HL-60/S4 treated with phorbol 12-myristate 13-acetate at 8.2 ng/mL for 4 days and 3 days (cell line): ENCODE measurements at regions not wholly inside any gene's neighbourhood (a gene's known extent, or its start where the extent isn't known, plus 50 kb on each side); places are given as distances from the start of the nearest gene placed in this dataset.

Source experiments
- in situ Hi-C: fragments of 300-500 bp; cut with MboI; formaldehyde crosslinking; loops from 2 replicates; pipeline ENCODE4 v1.15.0; 2022; ENCODE audit warnings: low sequenced_read_pairs

- in situ Hi-C loops: no loop called here
These were observed 567.0 kb upstream of the MCTP2 start for GRCh38 chr15:93664213-93664956.

DNA sequence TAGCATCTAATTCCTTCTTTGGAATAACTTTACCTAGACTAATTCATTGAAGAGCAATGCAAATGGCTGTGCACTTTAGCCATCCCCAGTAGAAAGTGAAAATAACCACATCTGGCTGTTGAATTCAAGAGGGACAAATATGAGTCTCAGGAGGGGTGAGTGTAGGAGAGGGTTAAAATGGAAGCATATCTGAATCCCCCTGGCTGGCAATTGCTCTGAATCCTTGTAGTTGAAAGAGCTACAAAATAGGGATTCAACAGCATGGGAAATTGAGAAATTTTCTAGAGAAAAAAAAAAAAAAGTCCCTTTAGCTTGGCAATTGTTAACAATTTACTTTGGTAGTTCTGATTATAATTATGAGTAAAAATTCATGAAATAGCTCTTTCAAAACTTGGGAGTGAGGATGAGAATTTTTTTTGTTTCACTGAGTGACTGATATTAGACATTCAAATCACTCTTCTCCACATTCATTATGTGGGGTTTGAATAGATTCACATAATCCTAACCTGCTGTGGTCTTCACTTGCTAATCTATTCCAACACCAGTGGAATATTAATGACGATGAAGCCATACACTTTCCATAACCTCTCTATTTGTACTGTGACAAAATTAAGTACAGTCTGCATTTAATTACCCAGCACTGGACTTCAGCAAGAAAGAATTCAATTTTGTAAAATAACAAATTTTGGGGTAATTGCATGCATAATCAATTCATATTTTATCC is 569.0 kb upstream of the MCTP2 start:
- in situ Hi-C loops: no loop called here

DNA sequence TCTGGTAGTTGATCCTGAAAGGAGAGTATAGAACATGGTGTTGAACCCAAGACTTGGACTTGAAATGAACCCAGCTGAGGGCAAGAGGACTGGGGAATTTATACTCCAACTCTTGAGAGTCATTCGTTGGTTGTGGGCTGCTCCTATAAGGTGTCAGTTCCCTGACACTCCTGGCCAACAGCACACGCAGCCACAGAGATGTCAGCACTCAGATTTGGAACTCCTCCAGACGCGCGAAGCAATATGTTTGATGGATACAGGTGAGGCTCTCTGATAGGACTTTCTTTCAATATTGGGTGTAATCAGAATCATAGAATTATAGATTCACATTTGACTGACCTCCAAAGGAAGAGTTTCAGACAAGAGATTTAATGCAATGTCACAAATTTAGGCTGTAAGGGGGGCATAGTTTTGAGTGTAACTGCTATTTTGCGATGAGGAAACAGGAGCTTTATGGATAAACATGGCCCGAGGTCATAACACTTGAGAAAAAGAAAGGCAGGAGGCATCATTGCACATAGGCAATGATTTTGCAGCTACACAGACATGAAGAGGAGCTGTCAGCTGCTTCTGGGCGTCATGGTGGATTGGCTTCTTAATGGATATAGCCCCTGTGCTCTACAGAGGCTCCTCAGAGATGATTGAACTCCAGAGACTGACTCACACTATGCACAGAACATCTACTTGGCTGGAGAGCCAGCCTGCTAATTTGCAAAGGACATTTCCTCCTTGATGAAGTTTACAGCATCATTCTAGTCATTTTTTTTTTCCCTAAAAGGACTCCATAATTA is 569.2 kb upstream of the RGMA start:
- in situ Hi-C loops: no loop called here

DNA sequence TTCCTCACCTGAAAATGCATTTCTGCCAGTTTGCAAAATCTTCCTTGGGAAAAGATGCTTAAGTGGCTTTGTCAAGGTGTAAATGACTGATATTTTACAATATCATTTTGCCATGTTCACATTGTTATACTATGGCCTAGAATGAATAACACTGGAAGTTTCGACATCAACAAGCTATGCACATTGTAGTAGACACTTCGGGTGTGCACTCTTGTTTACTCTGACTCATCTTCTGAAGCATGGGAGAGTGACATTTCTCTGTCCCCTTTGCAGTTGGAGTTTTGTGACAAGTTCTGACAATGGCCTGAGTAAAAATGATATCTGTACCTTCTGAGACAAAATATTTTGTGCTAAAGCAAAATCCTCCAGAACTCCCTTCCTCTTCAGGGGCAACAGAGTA is 567.0 kb upstream of the RGMA start:
- in situ Hi-C loops: no loop called here

DNA sequence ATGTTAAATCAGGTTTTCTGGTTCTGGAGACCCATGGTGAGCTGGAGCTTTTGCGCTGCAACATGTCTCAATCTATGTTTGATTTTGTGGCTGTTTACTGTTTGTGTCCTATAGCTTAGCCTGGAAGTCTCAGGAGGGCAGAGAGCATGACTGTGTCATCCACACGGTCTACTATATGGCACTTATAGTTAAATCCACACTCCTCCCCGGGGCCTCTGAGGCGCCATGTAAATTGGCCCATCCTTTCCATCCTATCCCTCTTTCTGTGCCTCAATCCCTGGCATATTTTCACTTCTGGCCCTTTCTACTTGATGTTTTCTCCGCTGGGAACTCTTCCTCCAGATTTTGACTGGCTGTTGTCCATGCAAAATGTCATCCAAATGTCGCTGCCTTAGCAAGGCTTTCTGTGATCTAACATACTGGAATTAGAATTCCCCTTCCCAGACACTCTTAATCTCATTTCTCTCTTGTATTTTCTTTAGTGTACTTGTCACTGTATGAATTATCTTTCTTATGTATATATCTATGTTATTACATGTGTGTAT is 560.8 kb upstream of the RGMA start:
- in situ Hi-C loops: no loop called here

DNA sequence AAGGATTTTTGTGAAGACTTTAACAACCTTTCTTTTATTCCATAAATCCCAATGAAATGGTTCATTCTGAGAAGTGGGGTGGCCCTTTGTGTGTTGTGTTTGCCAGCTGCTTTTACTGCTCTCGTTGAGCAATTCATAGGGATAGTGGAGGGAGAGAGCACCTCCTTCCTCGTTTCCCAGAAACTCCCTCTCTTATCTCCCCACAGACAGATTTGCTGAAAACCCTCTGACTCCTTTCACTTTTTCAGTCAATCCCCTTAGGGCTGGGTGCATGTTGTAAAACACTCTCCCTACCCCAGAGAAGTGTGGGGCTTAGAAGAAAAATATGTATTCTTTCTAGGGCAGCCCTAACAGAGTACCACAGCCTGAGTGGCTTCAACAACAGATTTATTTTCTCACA is 557.2 kb upstream of the RGMA start:
- in situ Hi-C loops: no loop called here

DNA sequence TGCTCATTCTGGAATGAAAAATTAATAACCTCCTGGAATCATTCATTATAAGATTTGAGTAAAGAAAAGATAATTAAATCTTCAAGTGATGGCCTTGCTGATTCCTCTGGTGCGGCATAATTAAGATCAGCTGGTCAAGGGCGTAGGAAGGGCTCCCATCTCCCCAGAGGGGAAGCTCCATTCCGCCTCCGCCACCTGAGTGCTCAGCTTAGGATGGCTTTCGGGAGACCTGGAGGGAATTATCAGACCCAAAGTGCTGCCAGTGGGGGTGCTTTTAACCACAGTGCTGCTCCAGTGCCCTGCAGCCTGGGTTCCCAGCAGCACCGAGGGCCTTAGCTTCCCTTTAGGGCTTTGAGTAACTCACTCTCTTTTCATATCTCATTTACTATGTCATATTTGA is 556.6 kb upstream of the RGMA start:
- in situ Hi-C loops: no loop called here

DNA sequence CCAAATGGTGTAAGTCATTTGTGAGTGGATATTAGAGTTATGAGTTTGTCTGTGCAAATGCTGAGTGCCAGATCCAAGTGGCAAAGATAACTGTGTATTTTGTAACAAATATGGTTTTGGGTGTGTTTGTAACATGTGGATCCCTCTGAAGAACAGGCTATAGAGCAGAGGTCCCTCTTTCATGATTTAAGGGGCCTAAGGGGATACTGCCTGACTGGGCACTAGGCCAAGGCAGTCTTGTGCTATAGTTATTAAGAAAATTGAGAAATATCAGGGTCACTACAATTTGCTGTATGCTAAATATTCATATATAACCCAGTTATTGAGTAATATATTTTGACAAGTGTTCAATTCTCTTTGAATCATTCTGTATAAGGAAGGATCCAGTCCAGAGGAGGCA is 555.6 kb upstream of the RGMA start:
- in situ Hi-C loops: no loop called here

GRCh38 chr15:93640411-93640962 is 551.5 kb upstream of the RGMA start:
- in situ Hi-C loops: no loop called here

GRCh38 chr15:93631958-93632618 is 543.1 kb upstream of the RGMA start:
- in situ Hi-C loops: no loop called here

- in situ Hi-C loops: no loop called here
These were observed 530.6 kb upstream of the RGMA start for GRCh38 chr15:93619597-93619996.

- in situ Hi-C loops: no loop called here
These were observed 528.4 kb upstream of the RGMA start for GRCh38 chr15:93617443-93617842.

GRCh38 chr15:93614386-93615104 is 525.5 kb upstream of the RGMA start:
- in situ Hi-C loops: no loop called here

- in situ Hi-C loops: no loop called here
These were observed 524.4 kb upstream of the RGMA start for GRCh38 chr15:93613386-93613785.

DNA sequence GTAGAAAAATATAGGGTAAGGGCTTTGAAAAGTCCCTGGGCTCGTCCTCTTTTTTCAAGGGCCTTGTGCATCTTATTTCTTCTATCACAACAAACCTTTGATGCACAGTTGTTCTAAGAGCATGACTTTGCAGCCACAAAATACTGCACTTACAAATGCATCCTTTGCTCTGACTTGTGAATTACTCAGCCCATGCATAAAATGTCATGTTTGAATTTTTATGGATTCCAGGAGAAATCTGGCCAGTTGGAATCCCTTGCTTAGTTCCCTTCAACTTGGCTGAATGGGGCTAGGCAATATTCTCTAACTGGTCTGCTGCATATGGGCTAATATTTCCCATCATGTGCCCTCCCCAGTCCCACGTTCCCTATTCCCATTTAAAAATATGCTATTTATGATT is 523.9 kb upstream of the RGMA start:
- in situ Hi-C loops: no loop called here

DNA sequence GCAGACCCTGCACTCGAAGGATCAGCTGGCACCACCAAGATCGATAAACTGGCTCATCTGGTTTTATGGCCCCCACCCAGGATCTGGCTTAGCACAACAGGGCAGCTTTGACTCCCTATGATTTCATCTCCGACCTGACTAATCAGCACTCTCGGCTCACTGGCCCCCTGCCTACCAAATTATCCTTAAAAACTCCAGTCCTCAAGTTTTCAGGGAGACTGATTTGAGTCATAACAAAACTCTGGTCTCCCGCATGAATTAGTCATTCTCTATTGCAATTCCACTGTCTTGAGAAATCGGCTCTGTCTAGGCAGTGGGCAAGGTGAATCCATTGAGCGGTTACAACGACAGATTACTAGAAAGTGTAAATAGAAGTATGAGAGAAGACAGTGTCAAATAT is 521.9 kb upstream of the RGMA start:
- in situ Hi-C loops: no loop called here

DNA sequence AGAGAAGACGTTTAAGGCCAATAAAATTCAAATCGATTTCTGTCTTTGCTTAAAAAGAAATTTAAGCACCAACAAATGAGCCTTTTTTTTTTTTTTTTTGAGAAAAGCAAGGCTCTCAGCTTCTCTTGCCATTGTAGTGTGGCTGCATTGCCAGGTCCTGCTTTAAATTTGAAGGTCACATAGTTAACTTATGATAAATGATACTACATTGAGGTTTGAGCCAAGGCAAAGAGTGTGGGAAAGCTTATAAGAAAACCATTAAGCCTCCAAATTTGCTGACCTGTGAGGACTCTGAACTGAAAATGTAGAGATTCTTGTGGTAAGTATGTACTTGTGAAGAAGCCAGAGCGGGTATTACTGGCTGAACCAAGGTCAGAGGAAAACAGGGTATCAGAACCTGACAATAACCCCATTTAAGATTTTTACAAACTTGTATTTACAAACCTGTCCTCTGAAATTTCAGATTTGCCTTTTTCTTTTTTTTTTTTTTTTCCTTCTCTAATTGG is 519.7 kb upstream of the RGMA start:
- in situ Hi-C loops: no loop called here

GRCh38 chr15:93603550-93603949 is 514.5 kb upstream of the RGMA start:
- in situ Hi-C loops: no loop called here

- in situ Hi-C loops: no loop called here
These were observed 498.1 kb upstream of the RGMA start for GRCh38 chr15:93587059-93587521.

GRCh38 chr15:93585012-93585411 is 496.0 kb upstream of the RGMA start:
- in situ Hi-C loops: no loop called here
